Prostate gland (tissue), 2 donors: ENCODE measurements at regions not wholly inside any gene's neighbourhood (a gene's known extent, or its start where the extent isn't known, plus 50 kb on each side); places are given as distances from the start of the nearest gene placed in this dataset.

Experiments used
- DNase-seq: peaks from one replicate; pipeline ENCODE4 v3.0.0-alpha.2; 2019; ENCODE audit warnings: low spot score
- H3K27ac ChIP-seq, 2 donors: fragments of 200-600 bp; sonication (generic); 2 replicates each; pipeline ENCODE4 v1.5.1; 2017 to 2019
- H3K27me3 ChIP-seq: fragments of 200-600 bp; sonication (generic); replicated peaks from 2 replicates; pipeline ENCODE4 v1.5.1; 2019; ENCODE audit not compliant: insufficient read depth
- H3K36me3 ChIP-seq, 2 donors: fragments of 200-600 bp; sonication (generic); 1 replicate in 1 of 2; 2 replicates in 1 of 2; pipeline versions ENCODE4 v1.5.1 to v1.8.1; 2017 to 2019
- H3K4me1 ChIP-seq: fragments of 200-600 bp; sonication (generic); replicated peaks from 2 replicates; pipeline ENCODE4 v1.5.1; 2019
- H3K4me3 ChIP-seq, 2 donors: fragments of 200-600 bp; sonication (generic); 2 replicates each; pipeline ENCODE4 v1.5.1; 2017 to 2019
- H3K9me3 ChIP-seq: fragments of 200-600 bp; sonication (generic); 2 replicates; pipeline ENCODE4 v1.5.1; 2017
- POLR2A ChIP-seq: fragments of 450-650 bp; IDR thresholded peaks from one replicate; pipeline ENCODE4 v1.6.1; 2016; ENCODE audit warnings: antibody characterized with exemption, mild to moderate bottlenecking
- POLR2AphosphoS5 ChIP-seq: sonication (generic); formaldehyde crosslinking; IDR thresholded peaks from one replicate; pipeline ENCODE4 v1.6.1; 2017; ENCODE audit warnings: antibody characterized with exemption
- WGBS: methylation state at CpG from one replicate; pipeline ENCODE4 v1.1.5; 2018; 5-methylcytosine and 5-hydroxymethylcytosine counted together
- intact Hi-C: fragments of 100-400 bp; cut with DNase I; formaldehyde crosslinking; loops from one replicate; pipeline ENCODE4 v1.14.2; 2022
- TF ChIP-seq, protein P1 (sequence below), 4 experiments: fragments of 200-600 bp in 2 of 4; fragments of 450-650 bp in 2 of 4; sonication (generic) in 2 of 4; IDR thresholded peaks; 1 replicate in 3 of 4; 2 replicates in 1 of 4; pipeline ENCODE4 v1.5.1; 2016 to 2019; ENCODE audit warnings: antibody characterized with exemption in 4 of 4, mild to moderate bottlenecking in 2 of 4, moderate library complexity in 2 of 4

DNA sequence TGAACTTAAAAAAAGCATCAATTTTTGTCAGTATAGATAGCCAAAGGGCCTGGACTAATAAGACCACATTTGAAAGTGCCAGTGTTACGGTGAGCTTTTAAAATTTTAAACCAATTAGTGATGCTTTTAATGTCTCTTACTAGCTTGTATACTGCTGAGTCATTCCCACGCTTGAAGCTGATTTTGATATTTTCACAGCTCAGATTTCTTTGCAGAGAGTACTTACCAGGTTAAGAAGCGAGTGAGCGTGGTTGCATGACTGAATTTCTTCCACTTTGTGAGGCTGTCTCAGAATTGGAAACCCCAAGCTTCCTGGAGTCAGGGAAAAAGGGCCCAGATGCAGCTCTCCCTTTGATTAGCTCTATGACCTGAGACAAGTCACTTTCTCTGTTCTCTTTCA lies 74.5 kb upstream of the NBEA start:
- no peak overlapping the region for H3K27ac ChIP-seq
- intact Hi-C loops: no loop called here
- no peaks in the 10 kb centered on the region for H3K4me1 ChIP-seq
- 68% methylated on average over 4 of the region's 4 CpGs for WGBS
- DNase-seq: no peak
- no peak overlapping the region for H3K4me3 ChIP-seq
- H3K9me3 ChIP-seq: no peaks in the 10 kb centered on the region
- H3K36me3 ChIP-seq: no peaks in the 10 kb centered on the region
- no peak for TF ChIP-seq POLR2AphosphoS5
- TF ChIP-seq POLR2A: no peak
- TF ChIP-seq, protein P1, sequence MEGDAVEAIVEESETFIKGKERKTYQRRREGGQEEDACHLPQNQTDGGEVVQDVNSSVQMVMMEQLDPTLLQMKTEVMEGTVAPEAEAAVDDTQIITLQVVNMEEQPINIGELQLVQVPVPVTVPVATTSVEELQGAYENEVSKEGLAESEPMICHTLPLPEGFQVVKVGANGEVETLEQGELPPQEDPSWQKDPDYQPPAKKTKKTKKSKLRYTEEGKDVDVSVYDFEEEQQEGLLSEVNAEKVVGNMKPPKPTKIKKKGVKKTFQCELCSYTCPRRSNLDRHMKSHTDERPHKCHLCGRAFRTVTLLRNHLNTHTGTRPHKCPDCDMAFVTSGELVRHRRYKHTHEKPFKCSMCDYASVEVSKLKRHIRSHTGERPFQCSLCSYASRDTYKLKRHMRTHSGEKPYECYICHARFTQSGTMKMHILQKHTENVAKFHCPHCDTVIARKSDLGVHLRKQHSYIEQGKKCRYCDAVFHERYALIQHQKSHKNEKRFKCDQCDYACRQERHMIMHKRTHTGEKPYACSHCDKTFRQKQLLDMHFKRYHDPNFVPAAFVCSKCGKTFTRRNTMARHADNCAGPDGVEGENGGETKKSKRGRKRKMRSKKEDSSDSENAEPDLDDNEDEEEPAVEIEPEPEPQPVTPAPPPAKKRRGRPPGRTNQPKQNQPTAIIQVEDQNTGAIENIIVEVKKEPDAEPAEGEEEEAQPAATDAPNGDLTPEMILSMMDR (IDR thresholded peaks at IDR 0.05): no peak
- no peaks in the 10 kb centered on the region for H3K27me3 ChIP-seq

DNA sequence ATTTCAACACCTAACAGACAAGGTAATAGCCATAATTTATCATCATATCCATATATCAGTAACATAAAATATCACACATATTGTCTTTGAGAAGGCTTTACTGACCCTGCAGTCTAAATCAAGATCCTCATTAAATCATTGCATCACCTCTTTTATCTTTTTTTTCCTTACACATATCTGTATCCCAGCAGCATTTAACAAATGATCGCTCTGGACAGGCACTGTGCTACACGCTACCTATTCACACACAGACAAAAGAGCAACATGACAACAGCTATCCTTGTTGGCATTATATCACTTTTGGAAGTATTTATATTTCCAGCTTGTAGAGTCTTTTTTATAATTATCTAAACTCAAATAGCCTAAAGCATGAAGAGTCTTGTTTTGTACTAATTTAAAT lies 73.3 kb upstream of the NBEA start:
- intact Hi-C loops: no loop called here
- TF ChIP-seq POLR2A (no peak), POLR2AphosphoS5 (no peak)
- TF ChIP-seq, protein P1 (IDR thresholded peaks at IDR 0.05): no peak
- WGBS: 68% methylated on average over 2 of the region's 2 CpGs
- Histone ChIP-seq H3K4me1 (no peaks in the 10 kb centered on the region), H3K27me3 (no peaks in the 10 kb centered on the region), H3K4me3 (no peak overlapping the region), H3K9me3 (no peaks in the 10 kb centered on the region), H3K36me3 (no peaks in the 10 kb centered on the region), H3K27ac (no peak overlapping the region)
- DNase-seq: no peak

DNA sequence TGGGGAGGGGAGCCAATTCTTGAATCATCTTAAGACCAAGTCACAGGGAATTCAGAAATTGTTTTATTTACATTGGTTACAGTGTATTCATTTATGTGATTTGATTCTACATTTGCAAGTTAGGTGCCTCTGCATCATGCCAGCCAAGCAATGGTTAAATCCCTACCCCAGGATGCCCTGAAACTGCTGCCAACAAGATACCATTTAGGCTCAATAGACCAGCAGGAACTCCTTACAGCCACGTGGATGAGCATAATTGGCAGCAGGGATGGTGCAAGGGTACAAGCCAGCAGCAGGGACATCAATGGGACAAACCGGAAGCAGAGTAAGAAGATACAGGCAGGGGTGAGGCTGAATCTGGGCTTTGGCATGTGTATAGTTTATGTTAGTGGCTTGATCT lies 72.4 kb upstream of the NBEA start:
- TF ChIP-seq POLR2A (no peak), POLR2AphosphoS5 (no peak)
- TF ChIP-seq, protein P1 (IDR thresholded peaks at IDR 0.05): no peak
- no peaks in the 10 kb centered on the region for H3K27me3 ChIP-seq
- no peak overlapping the region for H3K27ac ChIP-seq
- no peaks in the 10 kb centered on the region for H3K36me3 ChIP-seq
- H3K4me3 ChIP-seq: no peak overlapping the region
- DNase-seq: no peak
- intact Hi-C loops: no loop called here
- WGBS: 59% methylated on average over 2 of the region's 2 CpGs
- H3K4me1 ChIP-seq: no peaks in the 10 kb centered on the region
- H3K9me3 ChIP-seq: no peaks in the 10 kb centered on the region

DNA sequence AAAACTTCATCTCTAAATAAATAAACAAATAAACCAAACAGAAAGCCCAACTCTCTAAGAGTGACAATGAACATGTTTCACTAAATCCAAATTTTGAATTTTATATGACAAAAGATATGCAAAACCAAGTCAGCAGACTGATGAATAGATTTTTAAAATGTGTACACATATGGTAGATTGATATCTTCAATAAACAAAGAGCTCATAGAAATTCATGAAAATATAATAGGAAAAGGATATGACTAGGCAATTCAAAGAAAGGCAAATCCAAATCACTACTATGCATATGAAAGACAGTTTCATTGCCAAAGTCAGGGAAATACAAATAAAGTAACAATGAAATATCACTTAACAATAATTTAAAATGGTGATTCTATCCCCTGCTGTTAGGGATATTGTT lies 63.7 kb upstream of the NBEA start:
- intact Hi-C loops: no loop called here
- Histone ChIP-seq H3K36me3 (no peaks in the 10 kb centered on the region), H3K27ac (no peak overlapping the region), H3K9me3 (no peaks in the 10 kb centered on the region), H3K4me1 (no peaks in the 10 kb centered on the region), H3K4me3 (no peak overlapping the region), H3K27me3 (no peaks in the 10 kb centered on the region)
- TF ChIP-seq, protein P1 (IDR thresholded peaks at IDR 0.05): no peak
- TF ChIP-seq POLR2A (no peak), POLR2AphosphoS5 (no peak)
- no peak for DNase-seq

DNA sequence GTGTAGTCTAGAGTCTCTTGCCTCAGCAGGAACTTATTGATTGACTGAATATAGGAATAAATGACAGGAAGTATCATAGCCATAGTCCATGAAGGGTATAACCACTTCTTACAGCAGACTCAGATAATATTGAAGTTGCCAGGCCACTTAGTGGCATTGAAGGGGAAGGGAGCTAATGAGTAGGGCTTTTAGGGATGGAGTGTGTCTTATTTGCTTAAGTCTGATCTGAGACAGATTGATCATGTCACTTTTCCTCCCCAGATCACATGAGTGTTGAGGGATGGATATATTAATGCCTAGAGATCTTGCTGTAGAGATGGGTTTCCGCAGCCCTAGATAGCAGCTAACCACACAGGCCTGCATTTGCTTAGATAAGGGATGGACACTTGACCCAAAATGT lies 62.2 kb upstream of the NBEA start:
- no peak for DNase-seq
- Histone ChIP-seq H3K27me3 (no peaks in the 10 kb centered on the region), H3K27ac (no peak overlapping the region), H3K4me3 (no peak overlapping the region), H3K9me3 (no peaks in the 10 kb centered on the region), H3K36me3 (no peaks in the 10 kb centered on the region), H3K4me1 (no peaks in the 10 kb centered on the region)
- intact Hi-C loops: no loop called here
- TF ChIP-seq, protein P1 (IDR thresholded peaks at IDR 0.05): no peak
- TF ChIP-seq POLR2A (no peak), POLR2AphosphoS5 (no peak)
- 65% methylated on average over 1 of the region's 1 CpG for WGBS
